Type B pancreatic cell (in vitro differentiated cells): ENCODE measurements at regions not wholly inside any gene's neighbourhood (a gene's known extent, or its start where the extent isn't known, plus 50 kb on each side); places are given as distances from the start of the nearest gene placed in this dataset.

Source experiments
- DNase-seq: peaks from one replicate; pipeline ENCODE4 v3.0.0; 2021; ENCODE audit warnings: mixed read lengths; ENCODE audit not compliant: unreplicated experiment; ENCODE audit errors: extremely low spot score
- H3K27ac Mint-ChIP-seq: 2 replicates; pipeline ENCODE4 v1.8.0; 2021; ENCODE audit warnings: mild to moderate bottlenecking, mixed read lengths
- H3K27me3 Mint-ChIP-seq: 2 replicates; pipeline ENCODE4 v1.8.0; 2021; ENCODE audit warnings: mixed read lengths
- H3K36me3 Mint-ChIP-seq: 2 replicates; pipeline ENCODE4 v1.8.0; 2021; ENCODE audit warnings: mixed read lengths
- H3K4me1 Mint-ChIP-seq: one replicate; pipeline ENCODE4 v1.8.0; 2021; ENCODE audit warnings: mixed read lengths; ENCODE audit not compliant: unreplicated experiment
- H3K4me3 Mint-ChIP-seq: 2 replicates; pipeline ENCODE4 v1.8.0; 2021; ENCODE audit warnings: mild to moderate bottlenecking, mixed read lengths
- H3K9me3 Mint-ChIP-seq: 2 replicates; pipeline ENCODE4 v1.8.0; 2021; ENCODE audit warnings: mixed read lengths
- CTCF ChIP-seq: fragments of 200-600 bp; sonication (generic); conservative IDR thresholded peaks from 2 replicates; pipeline ENCODE4 v1.5.0; 2021; ENCODE audit warnings: antibody characterized with exemption, mild to moderate bottlenecking

DNA sequence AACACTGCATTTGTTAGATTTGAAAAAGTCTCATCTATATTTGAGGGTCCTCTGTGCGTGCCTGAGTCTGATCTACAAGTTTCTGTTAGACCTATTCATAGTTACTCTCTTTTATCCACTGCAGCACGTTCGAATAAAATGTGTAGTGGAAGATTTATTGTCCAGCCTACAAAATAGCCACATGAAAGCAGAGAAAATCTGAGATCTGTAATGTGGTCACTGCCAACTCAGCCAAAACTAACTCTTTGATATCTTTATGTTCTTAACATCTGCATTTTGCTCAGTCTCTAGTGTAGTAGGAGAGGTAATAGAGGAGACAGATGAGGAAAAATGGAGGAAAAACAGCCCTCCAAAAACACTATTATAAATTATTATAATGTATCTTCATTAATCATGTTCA is 354.0 kb downstream of the NPR3 start:
- no peaks in the 10 kb centered on the region for H3K27me3 Mint-ChIP-seq
- no peak for TF ChIP-seq CTCF
- no peaks in the 10 kb centered on the region for H3K9me3 Mint-ChIP-seq
- DNase-seq: no peak
- H3K27ac Mint-ChIP-seq: no peak overlapping the region
- no peaks in the 10 kb centered on the region for H3K36me3 Mint-ChIP-seq
- H3K4me1 Mint-ChIP-seq: peaks cover 4% of the 10 kb centered on the region
- H3K4me3 Mint-ChIP-seq: no peak overlapping the region

DNA sequence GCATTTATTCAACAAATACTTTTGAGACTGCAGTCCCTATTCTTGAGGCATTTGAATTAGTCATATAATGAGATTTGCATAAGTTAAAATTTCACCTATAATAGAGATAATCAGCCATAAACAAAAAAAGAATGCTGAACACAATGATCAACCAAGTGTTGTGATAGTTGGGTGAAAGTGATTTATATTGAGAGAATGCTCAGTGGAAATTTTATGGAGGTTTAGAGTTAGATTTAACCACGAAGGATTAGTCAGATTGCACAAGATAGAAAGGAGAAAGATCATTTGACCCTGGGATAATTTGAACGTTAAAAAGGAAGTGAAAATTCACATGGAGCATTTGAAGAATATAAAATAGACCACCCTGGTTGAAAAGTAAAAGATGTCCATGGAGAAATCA is 356.2 kb downstream of the NPR3 start:
- Mint-ChIP-seq H3K4me3 (no peak overlapping the region), H3K36me3 (no peaks in the 10 kb centered on the region), H3K4me1 (peaks cover 4% of the 10 kb centered on the region), H3K9me3 (no peaks in the 10 kb centered on the region), H3K27me3 (no peaks in the 10 kb centered on the region), H3K27ac (no peak overlapping the region)
- DNase-seq: no peak
- no peak for TF ChIP-seq CTCF

DNA sequence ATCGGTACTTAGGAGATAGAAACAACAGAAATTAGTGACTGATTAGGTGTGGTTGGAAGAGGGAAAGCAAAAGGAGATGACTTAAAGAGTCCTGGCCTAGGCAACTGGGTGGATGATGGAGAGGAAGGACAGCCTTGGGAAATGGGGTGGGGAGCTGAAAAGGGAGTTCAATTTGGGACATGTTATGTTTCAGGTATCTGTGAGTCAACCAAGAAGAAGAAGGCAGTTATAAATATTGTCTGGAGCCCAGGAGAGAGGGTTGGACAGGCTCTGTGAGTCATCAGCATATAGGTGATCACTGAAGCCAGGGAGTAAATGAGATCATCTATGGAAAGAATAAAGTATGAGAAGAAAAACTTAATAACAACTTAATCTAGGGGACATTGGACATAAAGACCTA is 357.7 kb downstream of the NPR3 start:
- Mint-ChIP-seq H3K9me3 (no peaks in the 10 kb centered on the region), H3K4me3 (no peak overlapping the region), H3K36me3 (no peaks in the 10 kb centered on the region), H3K4me1 (peaks cover 4% of the 10 kb centered on the region), H3K27me3 (no peaks in the 10 kb centered on the region), H3K27ac (no peak overlapping the region)
- no peak for DNase-seq
- TF ChIP-seq CTCF: no peak

GRCh38 chr5:33072296-33072695 is 361.2 kb downstream of the NPR3 start:
- H3K27me3 Mint-ChIP-seq: no peaks in the 10 kb centered on the region
- H3K36me3 Mint-ChIP-seq: no peaks in the 10 kb centered on the region
- no peak overlapping the region for H3K27ac Mint-ChIP-seq
- H3K9me3 Mint-ChIP-seq: no peaks in the 10 kb centered on the region
- no peak for DNase-seq
- no peaks in the 10 kb centered on the region for H3K4me1 Mint-ChIP-seq
- H3K4me3 Mint-ChIP-seq: no peak overlapping the region
- no peak for TF ChIP-seq CTCF

GRCh38 chr5:33072726-33073125 is 361.6 kb downstream of the NPR3 start:
- Mint-ChIP-seq H3K27ac (no peak overlapping the region), H3K36me3 (no peaks in the 10 kb centered on the region), H3K4me3 (no peak overlapping the region), H3K9me3 (no peaks in the 10 kb centered on the region), H3K27me3 (no peaks in the 10 kb centered on the region), H3K4me1 (no peaks in the 10 kb centered on the region)
- DNase-seq: no peak
- no peak for TF ChIP-seq CTCF

- H3K4me3 Mint-ChIP-seq: no peak overlapping the region
- no peak overlapping the region for H3K27ac Mint-ChIP-seq
- no peaks in the 10 kb centered on the region for H3K9me3 Mint-ChIP-seq
- H3K36me3 Mint-ChIP-seq: no peaks in the 10 kb centered on the region
- no peak for DNase-seq
- no peaks in the 10 kb centered on the region for H3K27me3 Mint-ChIP-seq
- no peaks in the 10 kb centered on the region for H3K4me1 Mint-ChIP-seq
- no peak for TF ChIP-seq CTCF
These were observed 362.8 kb downstream of the NPR3 start for GRCh38 chr5:33073881-33074327.
